ENCODE measurements at regions not wholly inside any gene's neighbourhood (a gene's known extent, or its start where the extent isn't known, plus 50 kb on each side); places are given as distances from the start of the nearest gene placed in this dataset.

GRCh38 chr6:165900970-165901369, 237.9 kb upstream of the PDE10A start:
- no peak for DNase-seq

GRCh38 chr6:165899611-165900010, 236.6 kb upstream of the PDE10A start:
- DNase-seq = no peak

GRCh38 chr6:165895421-165896165, 232.6 kb upstream of the PDE10A start:
- DNase-seq = no peak

DNA sequence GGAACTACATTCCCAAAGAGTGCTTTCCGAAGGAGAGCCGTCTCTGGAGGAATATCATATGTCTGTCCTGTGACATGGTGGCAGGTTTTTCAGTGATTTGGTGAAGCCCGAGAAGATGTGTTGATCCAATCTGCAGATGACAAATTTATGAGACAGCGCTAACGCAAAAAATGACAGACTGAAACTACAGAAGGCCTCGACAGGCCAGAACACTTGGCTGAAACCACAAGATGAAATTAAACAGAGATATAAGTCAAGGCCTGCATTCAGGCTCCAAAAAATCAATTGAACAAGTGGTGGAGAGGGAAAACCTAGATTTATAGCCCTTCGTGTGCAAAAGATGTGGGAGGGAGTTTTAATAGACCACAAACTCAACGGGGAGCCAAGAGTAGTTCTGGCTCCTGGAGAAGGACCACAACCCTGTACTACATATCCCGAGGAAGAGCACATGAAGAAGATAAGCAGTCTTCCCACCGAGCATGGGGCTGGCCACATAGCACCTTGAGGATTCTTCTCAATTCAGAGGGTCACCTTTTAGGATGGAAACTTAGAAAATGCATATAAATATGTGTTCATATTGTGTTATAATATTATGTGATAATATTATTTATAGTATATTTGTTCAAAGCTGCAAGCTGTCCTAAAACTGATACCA, 231.3 kb upstream of the PDE10A start:
- no peak for DNase-seq

- no peak for DNase-seq
Measured at GRCh38 chr6:165893431-165893830, 230.4 kb upstream of the PDE10A start.

GRCh38 chr6:165891320-165891719, 228.3 kb upstream of the PDE10A start:
- DNase-seq = no peak

GRCh38 chr6:165890404-165890735, 227.3 kb upstream of the PDE10A start:
- no peak for DNase-seq

DNA sequence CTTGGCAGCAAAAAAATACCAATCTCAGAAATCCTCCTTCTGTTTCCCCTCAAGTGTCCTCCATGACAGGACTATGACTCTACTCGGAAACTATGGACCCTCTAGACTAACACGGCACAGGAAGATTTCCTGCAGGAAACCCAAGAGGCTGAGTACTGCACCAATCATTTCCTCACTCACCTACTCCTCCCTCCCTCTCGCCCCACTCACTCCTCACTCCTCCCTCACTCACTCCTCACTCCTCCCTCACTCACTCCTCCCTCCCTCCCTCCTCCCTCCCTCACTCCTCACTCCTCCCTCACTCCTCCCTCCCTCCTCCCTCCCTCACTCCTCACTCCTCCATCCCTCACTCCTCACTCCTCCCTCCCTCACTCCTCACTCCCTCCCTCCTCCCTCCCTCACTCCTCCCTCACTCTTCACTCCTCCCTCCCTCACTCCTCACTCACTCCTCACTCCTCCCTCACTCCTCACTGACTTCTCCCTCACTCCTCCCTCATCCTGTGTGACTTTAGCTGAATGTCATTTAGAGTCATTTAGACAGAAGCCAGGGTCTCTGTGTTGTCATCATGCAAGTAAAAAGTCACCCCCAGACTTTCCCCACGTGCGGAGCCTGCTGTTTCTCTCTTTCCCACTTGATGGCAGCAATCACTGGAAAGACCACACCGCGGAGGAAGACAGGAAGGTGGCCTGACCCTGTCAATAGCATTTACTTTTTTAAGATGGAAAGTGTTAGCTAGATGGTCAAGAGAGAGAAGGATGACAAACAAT, 226.8 kb upstream of the PDE10A start:
- DNase-seq = no peak

DNA sequence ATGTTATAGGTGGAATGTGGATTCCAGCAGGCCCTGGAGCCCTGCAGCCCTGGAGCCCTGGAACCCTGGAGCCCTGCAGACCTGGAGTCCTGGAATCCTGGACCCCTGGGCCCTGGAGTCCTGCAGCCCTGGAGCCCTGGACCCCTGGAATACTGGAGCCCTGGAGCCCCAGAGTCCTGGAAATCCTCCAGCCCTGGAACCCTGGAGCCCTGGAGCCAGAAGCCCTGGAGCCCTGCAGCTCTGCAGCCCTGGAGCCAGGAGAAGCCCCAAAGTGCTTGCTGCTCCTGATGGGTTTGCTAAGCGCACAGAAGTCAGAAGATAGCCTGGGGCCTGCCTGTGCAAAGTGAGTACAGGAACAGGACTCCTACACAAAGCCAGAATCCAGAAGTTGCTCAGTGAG, 223.1 kb upstream of the PDE10A start:
- no peak for DNase-seq

DNA sequence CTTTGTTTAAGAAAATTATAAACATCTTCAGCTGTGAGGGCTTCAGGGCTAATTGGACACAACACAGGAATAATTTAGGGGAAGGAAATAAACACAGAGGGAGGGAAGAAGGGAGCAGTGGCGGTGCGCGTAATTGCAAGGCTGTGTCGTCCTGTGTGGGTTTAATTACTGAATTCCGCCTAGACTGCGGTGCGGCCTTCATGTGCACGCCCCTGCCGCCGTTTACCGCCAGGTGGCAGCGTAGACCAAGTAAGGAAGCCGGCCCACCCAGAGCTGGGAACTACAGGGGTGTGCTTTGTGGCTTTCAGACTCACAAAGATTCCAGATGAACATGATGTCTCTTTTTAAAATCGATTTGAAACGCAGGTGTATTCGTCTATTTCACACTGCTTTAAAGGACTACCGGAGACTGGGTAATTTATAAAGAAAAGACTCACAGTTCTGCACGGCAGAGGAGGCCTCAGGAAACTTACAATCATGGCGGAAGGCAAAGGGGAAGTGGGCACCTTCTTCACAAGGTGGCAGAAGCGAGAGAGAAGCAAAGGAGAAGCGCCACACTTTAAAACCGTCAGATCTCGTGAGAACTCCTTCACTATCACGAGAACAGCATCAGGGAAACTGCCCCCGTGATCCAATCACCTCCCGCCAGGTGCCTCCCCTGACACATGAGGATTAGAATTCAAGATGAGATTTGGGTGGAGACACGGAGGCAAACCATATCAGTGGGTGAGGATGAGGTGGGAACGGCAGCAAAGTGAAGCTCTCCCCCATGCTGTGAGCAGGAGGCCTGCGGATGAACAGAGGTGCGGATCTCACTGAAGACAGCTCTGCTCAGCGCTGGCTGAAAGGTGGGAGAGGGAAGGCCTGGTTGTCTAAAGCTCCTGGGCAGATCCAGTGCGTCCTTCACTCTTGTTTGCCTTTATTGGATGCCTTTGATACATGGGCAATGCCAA, 222.0 kb upstream of the PDE10A start:
- DNase-seq = peak; percentile 13 to 40

DNA sequence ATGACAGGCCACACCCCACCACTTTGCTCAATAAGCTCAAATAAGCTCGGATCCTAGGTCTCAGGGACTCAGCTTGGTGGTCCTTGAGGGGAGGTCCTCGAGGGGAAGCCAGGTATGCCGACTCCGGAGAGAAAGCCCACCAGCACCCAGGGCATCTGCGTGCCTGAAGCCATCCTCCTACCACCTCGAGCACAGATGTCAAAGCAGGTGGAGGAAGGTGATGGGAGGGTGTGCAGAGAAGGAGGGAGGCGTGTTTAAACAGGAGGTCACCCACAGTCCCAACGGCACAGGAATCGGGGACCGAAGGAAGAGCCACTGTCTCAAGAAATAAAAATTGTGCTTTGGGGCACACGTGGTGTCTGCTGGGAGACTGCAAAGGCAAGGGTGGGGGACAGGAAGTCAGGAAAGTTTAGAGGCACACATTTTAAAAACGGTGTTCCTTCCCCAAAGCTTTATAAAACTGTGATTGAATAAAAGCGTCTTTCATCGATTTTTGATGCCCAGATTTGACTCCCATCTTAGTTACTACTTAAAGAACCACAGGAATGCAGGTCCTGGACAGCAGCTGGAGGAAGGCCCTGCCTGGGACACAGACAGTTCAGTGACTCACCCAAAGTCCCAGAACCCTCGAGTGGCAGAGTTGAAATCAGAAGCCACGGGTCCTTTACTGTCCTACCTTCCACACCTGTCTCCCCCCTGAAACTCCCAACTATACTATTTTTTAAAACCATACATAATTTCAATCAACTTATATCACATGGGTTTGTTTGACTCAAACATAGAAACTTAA, 221.0 kb upstream of the PDE10A start:
- no peak for DNase-seq

DNA sequence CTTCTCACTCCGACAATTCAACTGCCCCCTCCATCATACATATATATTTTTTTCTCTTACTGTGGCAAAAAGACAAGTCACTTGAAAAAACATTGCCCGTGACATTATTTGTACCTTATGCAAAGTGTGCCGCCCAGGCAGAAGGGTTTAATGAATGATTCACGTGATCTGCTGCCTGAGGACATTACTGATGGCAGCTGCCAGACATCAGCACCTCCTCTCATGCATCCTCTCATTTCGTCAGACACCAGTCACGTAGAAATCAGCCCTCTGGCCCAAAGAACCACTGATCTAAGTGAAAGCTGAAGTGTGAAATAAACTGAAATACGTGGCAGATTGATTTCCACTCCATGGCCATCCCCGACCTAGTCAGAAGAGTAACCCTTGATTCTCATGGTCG, 218.8 kb upstream of the PDE10A start:
- no peak for DNase-seq

- no peak for DNase-seq
Measured at GRCh38 chr6:165880686-165881085, 217.6 kb upstream of the PDE10A start.

GRCh38 chr6:165877773-165878172, 214.7 kb upstream of the PDE10A start:
- DNase-seq = no peak

GRCh38 chr6:165877192-165877591, 214.2 kb upstream of the PDE10A start:
- no peak for DNase-seq

GRCh38 chr6:165876588-165876987, 213.5 kb upstream of the PDE10A start:
- DNase-seq = no peak

- no peak for DNase-seq
Measured at GRCh38 chr6:165875946-165876345, 212.9 kb upstream of the PDE10A start.

GRCh38 chr6:165873976-165874375, 210.9 kb upstream of the PDE10A start:
- DNase-seq = no peak

DNA sequence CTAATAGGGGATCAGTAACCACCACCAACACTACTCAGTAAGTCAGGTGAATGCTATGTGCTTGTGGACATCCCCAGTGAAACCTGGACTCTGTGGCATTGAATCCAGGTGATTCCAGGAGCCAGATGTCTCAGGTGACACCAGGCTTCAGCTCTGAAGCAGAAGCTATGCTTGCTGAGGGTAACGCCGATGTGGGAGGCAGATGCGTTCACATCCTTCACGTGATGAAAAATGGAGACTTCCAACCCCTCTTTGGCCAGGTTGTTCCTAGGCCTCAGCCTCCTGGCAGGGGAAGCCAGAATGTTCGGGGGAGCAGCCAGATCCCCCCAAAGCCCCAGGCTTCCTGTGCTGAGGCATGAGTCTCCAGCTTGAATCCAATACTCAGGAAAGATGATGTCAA, 209.8 kb upstream of the PDE10A start:
- no peak for DNase-seq

DNA sequence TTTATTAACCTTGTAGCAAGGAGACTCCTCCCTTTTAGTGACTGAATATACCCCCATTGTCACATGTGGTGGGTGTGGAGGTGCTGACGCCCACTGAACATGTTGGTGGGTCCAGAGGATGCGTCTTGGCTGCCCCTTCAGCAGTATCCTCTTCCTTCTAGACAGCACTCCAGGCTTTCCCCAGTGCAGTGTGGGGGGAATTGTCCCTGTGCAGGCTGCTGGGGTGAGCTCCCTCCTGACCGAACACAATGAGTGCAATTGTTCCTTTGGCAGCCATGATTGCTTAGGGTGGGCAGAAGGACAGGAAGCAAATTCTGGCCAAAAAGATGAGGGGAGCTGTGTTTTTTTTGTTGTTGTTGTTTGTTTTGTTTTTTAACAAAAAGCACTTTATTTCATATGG, 209.3 kb upstream of the PDE10A start:
- no peak for DNase-seq

- no peak for DNase-seq
Measured at GRCh38 chr6:165871571-165871970, 208.5 kb upstream of the PDE10A start.

GRCh38 chr6:165869526-165869925, 206.5 kb upstream of the PDE10A start:
- no peak for DNase-seq

Measured in NCI-H2081 (cell line).